ENCODE measurements at regions not wholly inside any gene's neighbourhood (a gene's known extent, or its start where the extent isn't known, plus 50 kb on each side); places are given as distances from the start of the nearest gene placed in this dataset.

DNA sequence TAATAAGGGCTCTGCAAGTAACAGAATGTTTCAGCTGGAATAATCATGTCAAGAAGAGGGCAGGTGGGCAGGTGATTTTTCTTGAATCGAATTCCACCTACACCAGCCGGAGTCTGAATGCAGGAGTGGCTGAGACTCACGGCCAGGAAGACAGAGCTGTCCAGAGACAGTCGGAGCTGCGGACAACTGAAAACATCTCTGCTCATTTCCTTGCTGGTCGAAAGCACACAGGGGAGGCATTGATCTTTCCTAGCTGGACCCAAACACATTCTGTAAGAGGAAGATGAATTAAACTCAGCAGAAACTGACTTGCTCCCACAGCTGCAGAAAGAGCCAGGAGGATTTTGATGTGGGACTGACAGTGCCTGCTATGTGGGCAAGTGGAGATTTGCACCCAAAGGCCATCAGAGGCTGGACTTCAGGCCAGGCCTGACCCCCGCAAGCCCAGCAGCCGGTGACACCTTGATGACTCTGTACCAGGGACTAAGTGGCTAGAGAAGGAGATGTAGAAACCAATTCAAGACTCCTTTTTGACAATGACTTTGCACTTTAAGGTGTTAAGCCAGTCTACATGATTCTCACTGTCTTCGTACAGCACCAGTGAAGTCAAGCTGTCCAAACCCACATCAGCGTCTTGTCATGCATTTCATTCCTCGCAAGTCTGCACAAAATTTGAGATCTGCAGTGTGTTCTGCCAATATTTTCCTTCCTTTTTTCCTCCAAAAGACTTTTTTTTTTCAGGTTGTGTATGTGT lies 169.4 kb downstream of the TEX36 start:
- DNase-seq, result no peak

DNA sequence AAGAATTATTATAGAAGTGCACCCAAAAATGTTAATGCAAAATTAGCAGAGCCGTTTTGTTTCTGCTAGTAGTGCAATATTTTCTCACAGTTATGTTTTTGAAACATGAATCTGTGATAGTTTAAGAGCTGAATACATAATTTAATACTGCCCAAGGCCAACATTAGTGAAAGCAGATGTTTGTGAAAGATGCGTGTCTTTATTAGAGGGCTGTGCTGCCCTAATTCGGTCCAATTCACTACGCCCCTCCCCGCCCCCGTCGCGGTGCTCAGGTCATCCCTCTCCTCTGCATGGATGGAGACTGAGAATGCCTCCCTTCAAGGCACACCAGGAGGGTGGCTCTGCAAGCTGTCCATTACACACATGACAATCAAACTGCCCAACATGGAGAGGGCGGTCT lies 172.0 kb downstream of the TEX36 start:
- no peak for DNase-seq

DNA sequence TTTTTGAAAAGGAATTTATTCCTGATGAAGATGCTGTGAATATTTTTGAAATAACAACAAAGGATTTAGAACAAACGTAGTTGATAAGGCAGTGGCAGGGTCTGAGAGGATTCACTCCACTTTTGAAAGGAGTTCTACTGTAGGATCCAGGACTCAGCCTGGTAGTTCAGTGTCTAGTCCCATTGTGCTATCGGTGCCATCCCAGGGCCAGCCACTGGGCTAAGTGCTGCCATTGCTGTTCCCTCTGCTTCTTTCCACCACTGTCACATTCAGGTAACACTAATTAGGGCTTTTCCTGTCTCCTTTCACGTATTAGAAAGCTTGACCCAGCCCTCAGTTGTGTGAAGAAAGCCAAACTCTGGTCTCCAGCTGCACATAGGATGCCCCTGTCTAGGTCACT lies 177.3 kb downstream of the TEX36 start:
- DNase-seq, result no peak

DNA sequence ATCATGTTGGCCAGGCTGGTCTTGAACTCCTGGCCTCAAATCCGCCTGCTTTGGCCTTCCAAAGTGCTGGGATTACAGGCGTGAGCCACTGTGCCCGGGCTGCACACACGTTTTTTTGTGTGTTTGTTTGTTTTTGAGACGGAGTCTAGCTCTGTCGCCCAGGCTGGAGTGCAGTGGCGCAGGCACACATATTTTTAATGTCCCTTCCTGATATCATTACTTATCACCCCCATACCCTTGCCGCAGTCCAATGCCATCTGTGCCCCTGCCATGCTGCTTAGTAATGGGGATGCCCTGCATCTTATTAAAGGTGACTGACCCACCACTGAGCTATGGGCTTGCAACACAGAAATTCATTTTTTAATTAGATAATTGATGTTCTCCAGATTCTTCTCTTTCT lies 180.7 kb downstream of the TEX36 start:
- DNase-seq, result no peak

DNA sequence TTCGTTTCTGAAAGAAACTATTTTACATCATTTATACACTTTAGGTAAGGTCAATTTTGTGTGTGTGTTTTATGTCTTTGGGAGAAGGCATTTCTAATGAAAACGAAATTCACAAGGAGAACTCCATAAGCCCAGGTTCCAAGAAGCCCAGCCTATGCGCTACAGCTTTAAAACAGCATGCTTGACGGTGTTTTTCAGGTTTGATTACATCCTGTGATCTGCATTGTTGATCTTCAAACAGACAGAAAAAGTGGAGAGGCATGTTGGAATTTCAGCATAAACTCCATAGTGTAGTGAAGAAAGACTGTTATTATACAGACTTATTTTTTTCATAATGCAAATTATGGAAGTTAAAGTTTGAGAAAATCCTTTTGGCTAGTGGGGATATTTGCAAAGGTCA lies 187.6 kb downstream of the TEX36 start:
- DNase-seq, result no peak

DNA sequence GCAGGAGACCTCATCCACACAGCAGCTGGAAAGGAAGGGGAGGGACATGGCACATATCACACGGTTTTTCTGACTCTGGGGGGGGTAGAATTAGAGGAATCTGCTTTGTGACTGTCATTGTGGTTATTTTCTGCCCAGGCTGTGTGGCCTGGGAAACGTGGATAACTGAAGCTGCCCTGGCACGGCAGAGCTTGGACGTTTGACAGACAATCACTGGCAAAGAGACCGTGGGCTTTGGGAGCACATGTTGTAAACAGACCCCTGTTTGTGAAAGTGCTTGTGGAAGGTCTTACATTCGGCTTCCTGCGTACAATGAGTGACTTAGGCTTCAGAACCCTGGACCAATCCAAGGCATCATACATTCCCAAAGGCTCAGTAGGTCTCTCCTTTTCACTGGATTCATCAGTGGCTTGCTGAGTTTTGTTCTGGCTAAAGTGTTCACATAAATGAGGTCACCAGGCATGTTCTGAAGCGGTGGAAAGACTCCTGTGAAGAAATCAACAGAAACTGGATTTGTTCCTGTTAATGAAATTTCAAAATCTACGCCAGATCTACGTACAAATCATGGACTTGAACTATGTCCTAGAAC lies 188.2 kb downstream of the TEX36 start:
- no peak for DNase-seq

DNA sequence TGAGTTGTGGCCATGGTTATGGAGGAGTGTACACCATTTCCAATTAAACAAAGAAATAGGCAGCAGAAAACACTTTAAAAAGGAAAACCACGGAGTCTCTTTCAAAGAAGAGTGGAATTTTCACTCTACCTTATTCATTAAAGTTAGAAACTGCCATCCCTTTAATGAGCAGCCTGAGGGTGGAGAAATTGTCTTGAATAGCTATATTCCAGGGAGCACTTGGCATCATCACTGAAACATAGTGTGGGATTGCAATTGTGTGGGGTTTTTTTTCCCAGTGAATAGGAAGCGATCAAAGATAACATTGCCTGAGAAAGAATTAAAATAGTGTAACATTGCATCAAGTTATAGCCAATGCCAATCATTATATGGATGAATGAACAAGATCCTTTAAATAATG lies 191.6 kb downstream of the TEX36 start:
- no peak for DNase-seq

DNA sequence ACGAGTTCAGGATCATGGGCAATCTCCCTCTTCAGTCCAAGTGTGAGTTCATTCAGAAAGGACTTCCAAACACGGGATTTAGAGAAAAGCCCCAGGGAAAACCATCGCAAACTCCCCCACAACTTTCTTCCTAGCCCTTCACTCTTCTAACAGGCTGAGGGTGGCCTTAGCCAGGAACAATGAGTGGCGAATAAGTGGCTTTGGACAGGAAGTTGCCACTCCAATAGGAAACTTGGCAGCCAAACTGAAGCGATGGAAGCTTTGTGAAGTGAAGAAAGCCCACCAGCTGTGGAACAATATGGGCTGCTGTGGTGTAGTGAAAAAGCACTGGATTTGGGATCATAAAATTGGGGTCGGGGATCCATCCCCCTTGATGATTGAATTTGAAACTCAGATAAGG lies 193.2 kb downstream of the TEX36 start:
- DNase-seq, result no peak

DNA sequence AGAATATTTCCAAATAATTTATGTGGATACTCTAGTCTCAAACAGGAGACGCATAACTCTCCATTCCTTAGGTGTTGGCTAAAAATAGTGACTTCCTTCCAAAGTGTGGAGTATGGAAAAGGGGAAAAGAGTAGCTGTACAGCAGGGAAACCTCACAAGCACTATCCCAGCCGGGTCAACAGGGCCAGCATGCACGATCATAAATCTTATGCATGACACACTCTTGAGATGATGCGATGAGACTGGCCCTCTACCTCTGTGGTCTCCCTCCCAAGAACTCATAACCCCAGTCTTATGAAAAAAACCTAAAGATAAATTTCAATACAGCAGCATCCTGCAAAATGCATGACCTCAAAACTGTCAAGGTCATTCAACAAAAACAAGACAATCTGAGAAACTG lies 197.3 kb downstream of the TEX36 start:
- no peak for DNase-seq

DNA sequence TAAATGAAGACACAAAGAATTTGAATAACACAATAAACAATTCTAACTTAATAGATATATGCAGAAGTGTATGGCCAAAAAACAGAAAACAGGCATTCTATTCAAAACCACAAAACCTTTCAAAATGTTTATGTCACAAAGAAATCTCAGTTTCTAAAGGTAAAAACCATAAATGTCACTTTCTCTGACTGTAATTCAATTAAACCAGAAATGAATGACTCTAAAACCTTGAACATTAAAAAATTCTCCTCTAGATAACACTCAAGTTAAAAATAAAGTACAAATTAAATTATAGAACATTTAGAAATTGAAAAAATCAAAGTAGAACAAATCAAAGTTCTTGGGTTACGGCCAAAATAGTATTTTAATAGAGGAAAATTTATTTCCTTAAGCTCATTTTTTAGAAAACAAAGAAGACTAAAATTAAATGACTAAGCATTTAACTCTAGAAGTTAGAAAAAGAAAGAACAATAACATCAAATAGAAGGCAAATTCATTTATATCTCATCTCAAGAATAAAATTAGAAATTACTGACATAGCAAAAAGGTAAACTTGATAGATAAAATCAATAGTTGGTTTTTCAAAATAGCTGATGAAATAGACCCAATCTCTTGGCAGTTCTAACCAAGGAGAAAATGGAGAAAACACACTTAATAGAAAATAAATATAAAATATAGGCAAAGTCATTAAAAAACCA lies 198.8 kb downstream of the TEX36 start:
- no peak for DNase-seq

DNA sequence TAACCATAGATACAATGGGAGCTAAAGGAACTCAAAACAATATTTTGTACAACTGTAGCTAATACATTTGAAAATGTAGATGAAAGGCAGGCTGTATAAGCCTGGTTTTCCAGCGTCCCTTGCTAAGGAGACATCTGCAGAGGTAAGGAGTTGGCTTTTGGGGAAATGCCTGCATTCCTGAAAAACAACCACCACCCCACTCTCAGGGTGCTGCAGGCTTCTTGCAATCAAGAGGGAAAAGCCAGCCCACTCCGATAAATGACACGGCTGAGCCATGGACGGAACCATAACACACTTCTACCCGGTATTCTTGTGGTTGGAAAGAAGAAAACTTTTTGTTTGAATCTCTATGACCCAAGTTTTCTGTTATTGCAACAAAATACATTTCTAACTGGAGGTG lies 200.3 kb downstream of the TEX36 start:
- DNase-seq, result no peak

DNA sequence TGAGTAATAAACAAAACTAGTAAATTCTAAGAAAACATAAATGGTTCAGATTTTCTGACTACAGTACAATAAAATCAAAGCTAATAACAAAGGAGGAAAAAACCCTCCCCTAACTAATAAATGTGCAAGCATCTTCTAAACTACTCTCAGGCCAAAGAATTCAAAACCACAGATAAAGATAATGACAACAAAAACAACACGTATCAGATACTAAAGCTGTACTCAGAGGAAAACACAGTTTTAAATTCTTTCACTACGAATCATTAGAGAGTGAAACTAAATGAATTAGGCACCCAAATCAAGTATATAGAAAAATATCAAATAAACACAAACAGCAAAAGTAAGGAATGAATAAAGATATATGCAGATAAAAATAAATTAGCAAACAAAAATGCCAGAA lies 200.9 kb downstream of the TEX36 start:
- DNase-seq, result no peak

DNA sequence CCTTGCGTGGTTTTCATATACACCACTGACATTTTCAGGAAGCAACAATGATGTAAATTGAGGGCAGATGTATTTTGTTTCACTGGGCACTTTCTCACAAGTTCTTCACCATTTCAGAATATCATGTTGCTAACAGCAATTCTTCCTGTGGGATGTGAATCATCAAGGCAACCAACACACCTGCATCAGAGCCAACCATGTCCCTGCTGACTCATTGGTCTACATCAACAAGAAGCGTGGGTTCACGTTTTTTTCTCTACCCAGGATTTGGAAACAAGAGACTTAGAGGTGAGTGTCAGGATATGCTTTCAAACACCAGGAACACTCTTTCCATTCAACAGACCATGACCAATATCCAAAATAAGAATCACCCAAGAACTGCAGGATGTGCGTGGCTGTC lies 203.9 kb downstream of the TEX36 start:
- no peak for DNase-seq

DNA sequence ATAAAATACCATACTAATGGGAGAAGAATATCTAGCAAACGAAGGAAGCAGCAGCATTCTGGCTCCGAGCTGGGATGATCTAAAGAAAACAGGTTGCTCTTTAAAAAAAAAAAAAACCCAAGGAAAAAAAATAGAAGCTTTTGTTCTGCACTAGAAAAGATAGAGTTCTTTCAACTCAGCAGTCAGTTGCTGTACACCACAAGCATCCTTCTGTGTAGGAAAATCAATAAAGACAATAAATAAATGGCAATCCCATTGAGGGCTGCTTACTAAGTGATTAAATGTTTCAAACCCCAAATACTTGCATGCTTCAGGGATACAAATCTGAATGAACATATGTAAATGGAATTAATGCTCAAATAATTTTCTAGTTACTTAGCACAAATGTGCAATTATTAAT lies 207.1 kb downstream of the TEX36 start:
- DNase-seq, result no peak

DNA sequence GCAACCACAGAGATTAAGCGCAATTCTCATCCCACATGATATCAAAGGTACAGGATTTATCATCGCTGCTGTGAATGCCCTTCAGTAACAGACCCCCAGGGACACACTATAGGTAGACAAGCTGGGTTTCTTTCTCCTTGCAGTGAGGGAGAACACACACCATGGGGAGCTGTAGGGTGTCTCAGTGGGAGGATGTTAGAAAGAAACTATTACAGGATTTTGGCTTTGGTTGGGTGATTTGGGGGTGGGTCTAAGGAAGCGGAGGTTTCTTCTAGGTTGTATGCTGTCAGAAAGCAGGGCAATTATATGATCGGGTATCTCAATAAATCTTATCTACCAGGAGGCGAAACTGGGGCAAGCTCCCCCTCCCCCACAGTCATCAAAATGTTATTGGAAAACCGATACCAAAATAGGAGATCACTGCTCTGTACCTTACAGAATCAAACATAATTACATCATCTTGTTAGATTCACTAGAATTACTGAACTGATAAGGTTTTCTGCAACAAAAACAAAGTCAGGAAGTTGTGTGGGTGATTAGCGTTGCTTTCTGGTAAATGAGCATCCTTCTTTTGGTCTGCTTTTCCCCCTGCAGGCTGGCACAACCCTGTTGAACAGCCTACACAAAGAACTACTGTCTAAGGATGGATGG lies 209.7 kb downstream of the TEX36 start:
- no peak for DNase-seq

DNA sequence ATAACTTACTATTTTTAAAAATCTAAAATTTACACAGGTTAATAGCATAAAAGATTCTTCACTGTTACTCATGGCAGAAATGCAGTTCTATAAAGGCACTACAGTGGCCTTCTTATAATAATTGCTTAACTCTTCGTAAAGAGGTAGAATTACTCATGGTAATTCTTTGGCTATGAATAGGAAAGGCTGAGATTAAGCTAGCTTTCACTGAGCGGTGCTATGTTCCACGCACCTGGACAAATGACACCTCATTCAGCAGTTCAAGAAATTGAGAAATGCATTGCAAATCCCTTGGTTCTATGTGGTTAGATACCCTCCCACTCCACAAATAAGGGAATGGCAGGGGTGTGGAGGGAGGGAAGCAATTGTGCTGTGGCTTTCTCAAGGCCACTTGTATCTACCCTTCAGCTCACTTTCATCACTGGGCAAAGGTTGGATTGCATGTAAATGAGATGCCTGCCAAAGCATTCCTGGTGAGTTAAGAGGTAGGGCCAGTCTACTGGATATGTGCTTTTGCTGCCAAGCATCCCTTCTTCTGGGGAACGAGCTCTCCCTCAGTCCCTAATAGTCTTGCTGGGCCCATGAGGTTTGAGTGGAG lies 210.9 kb downstream of the TEX36 start:
- DNase-seq, result no peak

DNA sequence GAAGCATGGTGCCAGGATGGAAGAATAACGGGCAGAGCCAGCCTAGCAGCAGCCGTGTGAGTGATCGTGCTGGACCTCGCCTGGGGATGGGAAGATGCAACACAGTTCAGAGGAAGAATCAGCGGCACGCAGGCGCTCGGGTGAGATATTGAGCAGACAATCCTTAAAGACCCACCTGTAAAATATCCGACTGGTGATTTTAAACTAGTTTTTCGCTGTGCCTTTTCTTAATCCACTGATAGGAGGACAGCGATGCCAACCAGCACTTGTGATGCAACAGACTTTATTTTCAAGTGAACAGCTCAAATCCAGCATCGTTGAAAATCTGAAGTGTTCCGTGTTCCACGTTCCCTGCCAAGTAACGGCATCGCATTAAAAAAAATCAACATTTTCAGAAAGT lies 214.7 kb downstream of the TEX36 start:
- DNase-seq, result no peak

DNA sequence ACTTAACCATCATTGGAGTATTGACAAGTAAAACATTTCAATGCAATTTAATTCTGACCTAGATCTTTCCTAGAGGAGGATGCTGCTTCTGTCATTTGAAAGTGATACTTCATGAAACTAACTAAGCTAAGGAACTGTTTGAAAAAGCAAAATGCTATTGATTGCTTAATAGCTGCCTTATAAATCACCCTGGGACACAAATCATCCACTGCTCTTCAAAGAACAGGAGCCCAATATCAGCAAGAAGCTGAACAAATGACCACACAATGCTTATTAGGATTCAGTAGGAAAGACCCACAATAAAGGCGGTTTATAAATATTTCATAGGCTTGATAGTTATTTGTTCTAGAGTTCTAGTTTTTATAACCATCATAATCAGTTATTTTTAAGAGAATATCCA lies 216.3 kb downstream of the TEX36 start:
- DNase-seq, result no peak

DNA sequence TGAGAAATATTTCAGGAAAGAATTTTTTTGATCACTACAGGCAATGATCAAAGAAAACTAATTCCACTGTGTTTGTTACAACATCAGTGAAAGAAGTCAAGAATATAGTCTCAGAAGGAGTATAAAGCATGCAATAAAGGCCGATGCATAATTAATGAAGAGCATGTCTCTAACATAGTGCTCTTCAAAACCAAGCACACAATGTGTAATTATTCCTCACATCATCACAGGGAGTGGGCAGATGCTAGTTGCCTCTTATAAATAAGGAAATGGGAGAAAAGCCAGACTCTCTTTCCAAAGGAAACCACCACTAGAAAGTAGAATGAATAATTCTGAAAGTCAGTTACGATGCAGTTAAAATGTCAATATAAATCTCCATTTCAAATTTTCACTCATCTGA lies 220.1 kb downstream of the TEX36 start:
- no peak for DNase-seq

DNA sequence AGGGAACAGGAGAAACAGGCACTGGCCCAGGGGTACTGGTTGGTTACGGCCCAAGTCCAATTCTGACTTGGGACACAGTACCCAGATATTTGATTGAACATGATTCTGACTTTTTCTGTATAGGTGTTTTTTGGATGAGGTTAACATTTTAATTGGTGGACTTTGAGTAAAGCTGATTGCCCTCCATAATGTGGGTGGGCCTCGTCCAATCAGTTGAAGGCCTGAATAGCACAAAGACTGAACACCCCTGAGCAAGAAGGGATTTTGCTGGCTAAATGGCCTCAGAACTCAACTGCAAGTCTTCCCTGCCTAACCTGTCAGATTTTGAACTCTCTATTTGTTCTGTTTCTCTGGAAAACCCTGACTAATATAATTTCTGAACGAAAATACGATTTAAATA lies 222.6 kb downstream of the TEX36 start:
- no peak for DNase-seq

DNA sequence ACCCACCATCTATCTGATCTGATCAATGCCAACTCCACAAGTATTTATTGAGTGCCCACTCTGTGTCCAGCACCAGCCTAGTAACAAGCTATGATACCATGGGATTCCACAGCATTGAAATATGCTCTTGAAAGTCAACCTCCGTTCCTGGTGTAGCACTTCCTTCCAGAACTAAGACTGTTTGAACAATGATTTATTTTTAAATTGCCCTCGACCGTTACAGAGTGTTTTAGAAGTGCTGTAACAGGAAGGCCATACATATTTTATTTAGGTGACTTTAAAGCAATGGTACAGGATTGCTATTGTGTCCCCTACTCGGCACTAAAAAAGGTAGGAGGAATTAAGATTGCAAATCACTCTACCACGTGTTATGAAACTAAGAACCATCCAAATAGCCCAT lies 225.6 kb downstream of the TEX36 start:
- no peak for DNase-seq

DNA sequence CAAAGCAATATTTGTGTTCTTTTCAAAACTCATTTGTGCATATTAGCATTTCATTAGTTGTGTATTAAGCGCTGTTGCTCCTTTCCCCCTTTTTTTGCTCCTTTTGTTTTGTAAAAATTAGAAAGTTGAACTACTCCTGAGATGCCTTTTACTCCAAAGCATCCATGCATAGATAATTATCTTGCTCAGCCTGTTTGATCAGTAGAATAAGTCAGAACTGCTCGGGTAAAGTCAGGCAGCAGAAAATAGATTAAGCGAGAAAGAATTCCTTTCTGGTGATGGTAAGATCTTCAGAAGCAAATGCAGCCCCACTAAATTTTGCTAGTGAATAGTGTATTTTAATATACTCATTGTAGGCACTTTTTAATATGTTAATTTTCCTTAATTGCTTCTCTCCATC lies 227.1 kb downstream of the TEX36 start:
- DNase-seq, result no peak

DNA sequence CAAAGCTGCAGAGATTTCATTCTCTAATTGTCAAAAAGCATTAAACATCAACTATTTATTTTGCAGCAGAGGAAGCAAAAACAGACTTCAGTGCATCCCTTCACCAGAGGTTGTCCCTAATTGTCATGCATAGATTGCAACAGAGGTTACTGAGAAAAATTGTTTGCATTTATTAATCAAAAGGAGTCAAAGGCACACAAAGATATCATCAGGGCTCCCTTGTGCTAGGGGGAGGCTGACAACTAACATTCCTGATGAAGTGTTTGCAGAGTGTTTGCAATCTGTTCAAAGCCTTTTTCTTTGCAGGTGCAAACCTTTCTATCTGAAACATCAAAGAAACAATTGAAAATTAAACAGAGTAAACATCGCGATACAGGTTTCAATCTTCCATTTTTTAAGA lies 227.5 kb downstream of the TEX36 start:
- no peak for DNase-seq

DNA sequence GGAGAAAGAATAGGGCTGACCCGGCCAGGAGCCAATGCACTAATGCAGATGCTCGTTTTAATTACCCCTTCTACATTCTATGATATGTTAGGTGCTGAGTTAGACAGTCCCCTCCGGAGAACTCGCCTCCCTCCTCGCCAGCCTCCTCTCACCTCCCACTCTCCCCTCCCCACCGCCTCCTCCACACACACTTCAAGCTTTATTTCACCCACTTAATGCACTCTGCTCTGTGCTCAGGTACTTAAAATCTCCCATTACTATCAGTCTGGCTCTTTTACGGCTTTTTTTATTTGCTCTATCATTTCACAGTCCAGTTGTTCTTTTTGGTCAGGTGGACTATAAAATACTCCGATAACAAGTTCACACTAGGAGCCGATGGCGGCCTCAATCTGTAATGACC lies 231.6 kb downstream of the TEX36 start:
- DNase-seq, result peak; percentile 23 to 64
